ENCODE measurements at regions not wholly inside any gene's neighbourhood (a gene's known extent, or its start where the extent isn't known, plus 50 kb on each side); places are given as distances from the start of the nearest gene placed in this dataset.
A peak's percentile ranks its signal among the peaks of the same experiment; 100 is the strongest.

- no peak for TF ChIP-seq CTCF (IDR thresholded peaks at IDR 0.05; ENCODE audit: insufficient read depth, low read depth, low read length)
- DNase-seq (ENCODE audit: low read depth): no peak
- H3K4me3 ChIP-seq (ENCODE audit: low read depth, low read length): no peak overlapping the region
Measured at GRCh38 chr1:113194846-113195830, 122.1 kb downstream of the LRIG2 start.

- no peak for DNase-seq (ENCODE audit: low read depth)
- no peak overlapping the region for H3K4me3 ChIP-seq (ENCODE audit: low read depth, low read length)
- TF ChIP-seq CTCF (IDR thresholded peaks at IDR 0.05; ENCODE audit: insufficient read depth, low read depth, low read length): no peak
Measured at GRCh38 chr1:113197719-113198330, 124.8 kb downstream of the LRIG2 start.

- DNase-seq (ENCODE audit: low read depth): no peak
- H3K4me3 ChIP-seq (ENCODE audit: low read depth, low read length): no peak overlapping the region
- no peak for TF ChIP-seq CTCF (IDR thresholded peaks at IDR 0.05; ENCODE audit: insufficient read depth, low read depth, low read length)
Measured at GRCh38 chr1:113198806-113199205, 125.8 kb downstream of the LRIG2 start.

GRCh38 chr1:113199760-113200455 lies 126.9 kb downstream of the LRIG2 start:
- DNase-seq (ENCODE audit: low read depth): peak; percentile 36
- no peak overlapping the region for H3K4me3 ChIP-seq (ENCODE audit: low read depth, low read length)
- no peak for TF ChIP-seq CTCF (IDR thresholded peaks at IDR 0.05; ENCODE audit: insufficient read depth, low read depth, low read length)

GRCh38 chr1:113201560-113201959 lies 128.6 kb downstream of the LRIG2 start:
- no peak for DNase-seq (ENCODE audit: low read depth)

More at GRCh38 chr1:113201560-113201959, 128.6 kb downstream of the LRIG2 start:
- TF ChIP-seq CTCF (IDR thresholded peaks at IDR 0.05; ENCODE audit: insufficient read depth, low read depth, low read length): no peak
- no peak overlapping the region for H3K4me3 ChIP-seq (ENCODE audit: low read depth, low read length)
